Right atrium auricular region (tissue), 2 donors: ENCODE measurements at regions not wholly inside any gene's neighbourhood (a gene's known extent, or its start where the extent isn't known, plus 50 kb on each side); places are given as distances from the start of the nearest gene placed in this dataset.
A peak's percentile ranks its signal among the peaks of the same experiment; 100 is the strongest.
"Not testable (repeated sequence)": the region's sequence is repeated elsewhere in the genome, so short reads cannot be mapped to it uniquely, and the experiment has no call there.

Experiments used
- DNase-seq: peaks from one replicate; pipeline ENCODE4 v3.0.0-alpha.2; 2019; ENCODE audit warnings: low spot score
- H3K27ac ChIP-seq, 2 donors: fragments of 200-600 bp; sonication (generic); 1 replicate in 1 of 2; 2 replicates in 1 of 2; pipeline ENCODE4 v1.5.1; 2016 to 2019
- H3K27me3 ChIP-seq, 2 donors: fragments of 200-600 bp; sonication (generic); one replicate each; pipeline versions ENCODE4 v1.5.1 to v1.6.0; 2017 to 2019
- H3K36me3 ChIP-seq: fragments of 200-600 bp; sonication (generic); one replicate; pipeline ENCODE4 v1.5.1; 2016
- H3K4me1 ChIP-seq, 2 donors: fragments of 200-600 bp; sonication (generic); one replicate each; pipeline versions ENCODE4 v1.5.1 to v1.6.0; 2017 to 2019
- H3K4me3 ChIP-seq, 2 donors: fragments of 200-600 bp; sonication (generic); 1 replicate in 1 of 2; 2 replicates in 1 of 2; pipeline ENCODE4 v1.5.1; 2017 to 2019; ENCODE audit warnings: mild to moderate bottlenecking in 1 of 2, moderate library complexity in 1 of 2
- H3K9me3 ChIP-seq, 2 donors: fragments of 200-600 bp; sonication (generic); one replicate each; pipeline ENCODE4 v1.5.1; 2019
- CTCF ChIP-seq, 2 donors: fragments of 200-600 bp; sonication (generic); IDR thresholded peaks; one replicate each; pipeline ENCODE4 v1.5.1; 2019; ENCODE audit warnings: antibody characterized with exemption in 2 of 2

DNA sequence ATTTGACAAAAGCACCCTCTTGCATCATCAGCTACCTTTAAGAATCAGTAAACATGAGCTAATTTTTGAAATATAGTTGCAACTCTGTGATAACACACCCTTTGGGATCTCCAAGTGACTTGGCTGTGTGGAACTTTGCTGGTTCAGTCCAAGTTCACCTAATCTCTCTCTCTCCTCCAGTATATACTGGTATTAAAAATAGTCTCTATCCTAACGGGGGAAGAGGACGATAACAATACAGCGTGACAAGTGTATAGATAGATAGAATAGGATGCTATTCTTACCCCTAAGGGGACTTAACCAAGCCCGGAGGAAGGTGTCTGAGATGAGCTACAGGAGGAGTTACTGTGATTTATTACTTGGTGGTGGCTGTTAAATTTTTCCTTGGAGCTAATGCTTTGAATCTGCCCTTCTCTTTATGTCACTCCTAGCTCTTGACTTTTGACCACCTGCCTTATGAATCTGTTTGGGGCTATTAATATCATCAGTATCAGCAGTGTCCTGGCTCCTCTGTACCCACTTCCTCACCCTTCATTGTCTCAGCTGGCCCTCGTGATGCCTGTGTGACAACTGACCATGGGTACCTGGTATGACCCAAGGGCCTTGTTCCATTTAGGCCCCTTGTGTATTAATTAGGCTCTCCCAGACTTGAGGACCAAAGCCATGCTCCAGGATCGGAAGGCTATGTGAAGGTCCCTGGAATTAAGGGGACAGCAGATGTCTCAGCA is 223.9 kb downstream of the SREK1 start:
- Histone ChIP-seq H3K27ac (peak overlapping the region; percentile 80 to 85), H3K4me1 (peaks cover 0 to 41% of the 10 kb centered on the region in 2 donors)
- no peak for DNase-seq

GRCh38 chr5:66368811-66369210 is 224.7 kb downstream of the SREK1 start:
- Histone ChIP-seq H3K36me3 (no peaks in the 10 kb centered on the region), H3K4me1 (peaks cover 0 to 37% of the 10 kb centered on the region in 2 donors), H3K4me3 (no peak overlapping the region), H3K27ac (peak overlapping the region; percentile 80 to 85), H3K27me3 (no peaks in the 10 kb centered on the region), H3K9me3 (no peaks in the 10 kb centered on the region)
- DNase-seq, result no peak
- no peak for TF ChIP-seq CTCF (IDR thresholded peaks at IDR 0.05)

More for the DNA sequence above, 223.9 kb downstream of the SREK1 start:
- H3K9me3 ChIP-seq, result no peaks in the 10 kb centered on the region
- H3K36me3 ChIP-seq, result no peaks in the 10 kb centered on the region
- H3K4me3 ChIP-seq, result no peak overlapping the region
- H3K27me3 ChIP-seq, result no peaks in the 10 kb centered on the region
- TF ChIP-seq CTCF (IDR thresholded peaks at IDR 0.05), result no peak

GRCh38 chr5:66377747-66378146 is 218.4 kb upstream of the MAST4 start:
- H3K36me3 ChIP-seq, result no peaks in the 10 kb centered on the region
- no peak for TF ChIP-seq CTCF (IDR thresholded peaks at IDR 0.05)
- H3K9me3 ChIP-seq, result peaks cover 0 to 9% of the 10 kb centered on the region in 2 donors
- H3K27me3 ChIP-seq, result no peaks in the 10 kb centered on the region
- H3K4me1 ChIP-seq, result peaks cover 0 to 11% of the 10 kb centered on the region in 2 donors
- DNase-seq, result no peak
- H3K4me3 ChIP-seq, result no peak overlapping the region
- peak overlapping the region in 1 of 2 donors; percentile 63 for H3K27ac ChIP-seq

GRCh38 chr5:66378407-66378806 is 217.8 kb upstream of the MAST4 start:
- H3K4me3 ChIP-seq, result no peak overlapping the region
- peak overlapping the region; percentile 62 to 63 for H3K27ac ChIP-seq
- H3K36me3 ChIP-seq, result no peaks in the 10 kb centered on the region
- no peak for TF ChIP-seq CTCF (IDR thresholded peaks at IDR 0.05)
- H3K9me3 ChIP-seq, result peaks cover 0 to 9% of the 10 kb centered on the region in 2 donors
- H3K27me3 ChIP-seq, result no peaks in the 10 kb centered on the region
- H3K4me1 ChIP-seq, result peaks cover 0 to 11% of the 10 kb centered on the region in 2 donors
- DNase-seq, result no peak

DNA sequence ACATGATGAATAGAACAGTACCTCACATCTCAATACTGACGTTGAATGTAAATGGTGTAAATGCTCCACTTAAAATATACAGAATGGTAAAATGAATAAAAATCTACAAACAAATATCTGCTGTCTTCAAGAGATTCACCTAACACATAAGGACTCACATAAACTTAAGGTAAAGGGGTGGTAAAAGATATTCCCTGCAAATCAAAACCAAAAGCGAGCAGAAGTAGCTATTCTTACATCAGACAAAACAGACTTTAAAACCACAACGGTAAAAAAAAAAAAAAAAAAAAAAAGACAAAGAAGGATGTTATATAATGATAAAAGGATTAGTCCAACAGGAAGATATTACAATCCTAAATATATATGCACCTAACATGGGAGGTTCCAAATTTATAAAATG is 214.0 kb upstream of the MAST4 start:
- Histone ChIP-seq H3K27me3 (no peaks in the 10 kb centered on the region), H3K4me1 (peaks cover 0 to 11% of the 10 kb centered on the region in 2 donors), H3K9me3 (peaks cover 0 to 9% of the 10 kb centered on the region in 2 donors), H3K4me3 (no peak overlapping the region), H3K36me3 (no peaks in the 10 kb centered on the region), H3K27ac (no peak overlapping the region)
- TF ChIP-seq CTCF (IDR thresholded peaks at IDR 0.05), result no peak
- DNase-seq, result no peak

DNA sequence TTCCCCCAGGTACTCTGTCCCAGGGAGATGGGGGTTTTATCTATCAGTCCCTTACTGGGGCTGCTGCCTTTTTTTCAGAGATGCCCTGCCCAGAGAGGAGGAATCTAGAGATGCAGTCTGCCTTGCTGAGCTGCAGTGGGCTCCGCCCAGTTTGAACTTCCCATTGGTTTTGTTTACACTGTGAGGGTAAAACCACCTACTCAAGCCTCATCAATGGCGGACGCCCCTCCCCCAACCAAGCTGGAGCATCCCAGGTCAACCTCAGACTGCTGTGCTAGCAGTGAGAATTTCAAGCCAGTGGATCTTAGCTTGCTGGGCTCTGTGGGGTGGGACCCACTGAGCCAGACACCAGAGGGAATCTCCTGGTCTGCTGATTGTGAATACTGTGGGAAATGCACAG is 191.0 kb upstream of the MAST4 start:
- H3K36me3 ChIP-seq, result peaks cover 28% of the 10 kb centered on the region
- not testable (repeated sequence) for DNase-seq, H3K9me3 ChIP-seq, H3K27me3 ChIP-seq, H3K4me3 ChIP-seq, H3K27ac ChIP-seq, H3K4me1 ChIP-seq
